ENCODE measurements at regions not wholly inside any gene's neighbourhood (a gene's known extent, or its start where the extent isn't known, plus 50 kb on each side); places are given as distances from the start of the nearest gene placed in this dataset.
"Not testable (repeated sequence)": the region's sequence is repeated elsewhere in the genome, so short reads cannot be mapped to it uniquely, and the experiment has no call there.

GRCh38 chr10:123375097-123375496 is 220.9 kb downstream of the BUB3 start:
- no peak for DNase-seq (ENCODE audit: low read depth in 1 of 2, low spot score in 1 of 2)

- DNase-seq (ENCODE audit: low read depth in 1 of 2, low spot score in 1 of 2), result no peak
Measured at GRCh38 chr10:123375738-123376137, 221.5 kb downstream of the BUB3 start.

GRCh38 chr10:123377883-123378282 is 223.7 kb downstream of the BUB3 start:
- DNase-seq (ENCODE audit: low read depth in 1 of 2, low spot score in 1 of 2), result no peak

DNA sequence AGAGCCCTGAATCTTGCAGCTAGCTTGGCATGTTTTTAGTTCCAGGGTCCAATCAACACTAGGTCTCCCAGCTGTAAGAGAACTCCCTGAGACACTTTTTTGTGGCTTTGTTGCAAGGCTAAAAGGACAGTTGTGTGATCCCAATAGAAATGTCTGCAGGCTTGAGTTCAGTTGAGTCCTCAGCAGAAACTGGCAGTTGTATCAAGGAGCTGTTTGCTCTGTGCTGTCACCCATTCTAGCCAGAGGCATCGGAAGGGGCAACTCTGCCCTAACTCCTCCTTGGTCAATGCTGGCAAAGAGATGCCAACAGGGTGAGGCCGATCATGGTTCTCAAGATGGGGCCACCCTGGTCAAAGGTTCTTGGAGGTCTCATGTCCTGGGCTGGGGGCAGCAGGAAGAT is 224.1 kb downstream of the BUB3 start:
- no peak for DNase-seq (ENCODE audit: low read depth in 1 of 2, low spot score in 1 of 2)

DNA sequence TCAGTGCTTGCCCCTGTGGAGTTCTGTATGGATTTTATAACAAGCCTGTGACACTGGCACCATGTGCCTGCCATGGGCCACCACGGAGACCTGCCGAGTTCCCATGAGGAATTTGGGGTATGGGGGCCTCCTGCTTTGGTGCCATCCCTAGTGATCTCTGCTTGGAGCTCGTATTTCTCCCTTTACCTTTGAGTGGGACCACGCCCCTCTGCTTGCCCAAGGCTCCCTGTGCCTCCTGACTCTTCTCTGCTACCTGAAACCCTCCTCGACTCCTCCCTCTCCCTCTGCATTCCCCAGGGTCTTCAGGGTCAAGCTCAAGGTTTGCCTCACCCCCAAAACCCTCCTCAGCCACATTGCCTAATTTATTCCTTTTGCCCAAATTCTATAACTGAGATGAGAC is 225.0 kb downstream of the BUB3 start:
- DNase-seq (ENCODE audit: low read depth in 1 of 2, low spot score in 1 of 2), result no peak

DNA sequence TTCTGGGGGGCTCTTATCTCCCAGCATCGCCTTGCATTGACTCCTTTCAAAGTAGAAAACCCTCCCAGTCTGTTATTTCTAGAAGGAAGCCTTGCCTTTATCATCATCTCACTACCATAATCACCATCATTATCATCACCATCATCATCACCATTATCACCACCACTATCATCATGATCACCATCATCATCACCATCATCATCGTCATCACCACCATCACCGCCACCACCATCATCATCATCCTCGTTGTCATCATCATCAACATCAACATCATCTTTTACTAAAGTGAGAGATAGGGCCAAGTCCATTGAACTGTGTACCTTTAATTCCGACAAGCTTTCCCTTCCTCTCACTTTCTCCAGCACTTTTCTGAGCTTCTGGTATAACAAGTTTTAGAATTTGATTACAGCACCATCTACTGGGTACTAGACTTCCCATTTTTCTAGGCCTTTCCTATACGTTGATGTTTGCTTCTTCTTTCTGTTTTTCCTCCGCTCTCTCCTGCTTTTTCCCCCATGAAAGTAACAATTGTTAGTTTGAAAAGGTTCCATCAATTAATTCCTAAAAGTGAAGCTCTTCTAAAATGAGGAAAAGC is 226.4 kb downstream of the BUB3 start:
- no peak for DNase-seq (ENCODE audit: low read depth in 1 of 2, low spot score in 1 of 2)

- DNase-seq (ENCODE audit: low read depth in 1 of 2, low spot score in 1 of 2), result no peak
Measured at GRCh38 chr10:123381224-123381623, 227.0 kb downstream of the BUB3 start.

- no peak for DNase-seq (ENCODE audit: low read depth in 1 of 2, low spot score in 1 of 2)
Measured at GRCh38 chr10:123382491-123382890, 228.3 kb downstream of the BUB3 start.

GRCh38 chr10:123385508-123386080 is 231.4 kb downstream of the BUB3 start:
- DNase-seq (ENCODE audit: low read depth in 1 of 2, low spot score in 1 of 2), result no peak

DNA sequence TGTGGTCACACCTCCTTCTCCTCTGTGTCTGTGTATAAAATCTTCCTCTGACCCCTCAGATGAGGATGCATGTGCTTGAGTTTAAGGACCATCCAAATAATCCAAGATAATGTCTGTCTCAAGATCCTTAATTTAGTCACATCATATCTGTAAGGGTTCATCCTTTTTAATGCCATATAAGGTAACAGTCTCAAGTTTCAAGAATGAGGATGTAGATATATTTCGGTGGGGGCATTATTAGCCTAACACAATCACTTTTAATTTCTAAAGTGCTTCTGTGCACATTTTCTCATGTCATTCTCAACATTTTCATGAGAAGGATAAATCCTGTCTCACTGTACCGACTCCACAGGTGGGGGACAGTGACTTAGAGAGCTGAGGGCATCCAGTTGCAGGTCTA is 235.3 kb downstream of the BUB3 start:
- no peak for DNase-seq (ENCODE audit: low read depth in 1 of 2, low spot score in 1 of 2)

GRCh38 chr10:123390332-123390731 is 236.1 kb downstream of the BUB3 start:
- no peak for DNase-seq (ENCODE audit: low read depth in 1 of 2, low spot score in 1 of 2)

GRCh38 chr10:123390874-123391273 is 236.7 kb downstream of the BUB3 start:
- DNase-seq (ENCODE audit: low read depth in 1 of 2, low spot score in 1 of 2), result no peak

DNA sequence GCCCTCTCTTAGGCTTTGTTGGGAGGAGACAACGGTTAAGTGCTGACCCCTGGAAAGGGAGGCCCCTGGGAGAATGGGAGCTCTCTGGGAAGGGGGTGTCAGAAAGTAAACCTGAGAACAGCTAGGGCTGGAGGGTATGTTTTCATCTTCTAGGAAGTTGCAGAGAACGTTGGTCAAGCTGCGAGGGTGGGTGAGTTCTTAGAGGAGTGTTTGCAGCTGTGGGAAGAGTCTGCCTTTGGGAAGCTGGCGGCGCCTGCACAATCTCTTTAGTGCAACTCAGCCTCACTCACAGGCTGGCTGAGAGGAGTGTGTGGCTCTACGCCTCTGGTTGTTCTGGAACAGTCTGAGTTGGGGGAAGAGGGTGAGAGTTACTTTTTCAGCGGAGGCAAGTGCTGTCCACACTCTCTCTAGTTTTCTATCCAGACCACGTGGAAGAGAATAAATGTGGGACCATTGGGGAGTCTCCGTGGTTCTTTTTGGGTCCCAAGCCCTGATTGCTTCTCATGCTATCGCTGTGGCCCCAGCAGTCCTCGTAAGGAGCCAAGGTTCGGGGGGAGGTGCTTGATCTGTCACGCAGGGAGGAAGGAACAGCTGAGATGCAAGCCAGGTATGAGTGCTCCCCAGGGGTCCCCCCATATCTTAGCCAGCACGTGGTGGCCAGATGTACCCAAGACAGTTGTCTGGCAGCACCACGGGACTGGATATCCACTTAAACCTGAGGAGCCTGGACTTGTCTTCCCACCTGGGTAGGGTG is 237.2 kb downstream of the BUB3 start:
- no peak for DNase-seq (ENCODE audit: low read depth in 1 of 2, low spot score in 1 of 2)

DNA sequence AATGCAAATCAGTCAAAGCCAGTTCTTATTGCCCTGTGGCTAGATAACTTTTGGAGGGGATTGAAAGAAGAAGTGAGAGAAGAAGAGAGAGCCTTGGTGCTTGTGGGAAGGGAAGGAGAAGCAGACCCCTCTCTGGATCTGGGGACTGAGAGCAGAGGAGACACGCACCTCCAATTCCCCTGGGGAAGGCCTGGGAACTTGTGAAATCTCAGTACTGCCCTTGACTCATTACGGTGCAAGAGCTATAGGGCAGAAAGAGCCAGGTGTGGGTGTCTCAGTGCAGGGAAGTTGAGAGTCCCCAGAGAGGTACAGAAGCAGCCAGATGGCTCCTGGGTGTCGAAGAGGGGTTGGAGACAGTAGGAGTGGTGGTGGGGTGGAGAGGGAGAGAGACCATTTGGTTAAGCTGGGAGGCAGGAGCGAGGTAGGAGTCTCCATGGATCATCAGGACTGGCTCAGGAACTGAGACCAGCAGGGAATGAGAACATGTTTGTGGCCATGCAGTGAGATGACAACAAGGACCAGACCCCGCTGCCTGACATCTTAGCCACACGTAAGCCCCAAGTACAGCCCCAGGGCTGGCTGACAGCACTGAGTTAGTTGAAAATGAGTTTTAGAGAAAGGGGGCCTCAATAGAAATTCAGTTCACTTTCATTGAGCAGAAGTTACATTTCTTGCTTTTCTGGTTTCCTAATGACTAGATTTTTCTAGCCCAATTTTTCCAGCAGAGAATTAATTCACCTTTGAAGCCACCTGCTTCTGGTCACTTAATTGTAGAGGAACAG is 238.2 kb downstream of the BUB3 start:
- no peak for DNase-seq (ENCODE audit: low read depth in 1 of 2, low spot score in 1 of 2)

- DNase-seq (ENCODE audit: low read depth in 1 of 2, low spot score in 1 of 2), result no peak
Measured at GRCh38 chr10:123393170-123393569, 239.0 kb downstream of the BUB3 start.

- DNase-seq (ENCODE audit: low read depth in 1 of 2, low spot score in 1 of 2), result no peak
Measured at GRCh38 chr10:123394382-123394781, 240.2 kb downstream of the BUB3 start.

- not testable (repeated sequence) for DNase-seq (ENCODE audit: low read depth in 1 of 2, low spot score in 1 of 2)
Measured at GRCh38 chr10:123395234-123395633, 241.0 kb downstream of the BUB3 start.

- DNase-seq (ENCODE audit: low read depth in 1 of 2, low spot score in 1 of 2), result no peak
Measured at GRCh38 chr10:123395906-123396305, 241.7 kb downstream of the BUB3 start.

DNA sequence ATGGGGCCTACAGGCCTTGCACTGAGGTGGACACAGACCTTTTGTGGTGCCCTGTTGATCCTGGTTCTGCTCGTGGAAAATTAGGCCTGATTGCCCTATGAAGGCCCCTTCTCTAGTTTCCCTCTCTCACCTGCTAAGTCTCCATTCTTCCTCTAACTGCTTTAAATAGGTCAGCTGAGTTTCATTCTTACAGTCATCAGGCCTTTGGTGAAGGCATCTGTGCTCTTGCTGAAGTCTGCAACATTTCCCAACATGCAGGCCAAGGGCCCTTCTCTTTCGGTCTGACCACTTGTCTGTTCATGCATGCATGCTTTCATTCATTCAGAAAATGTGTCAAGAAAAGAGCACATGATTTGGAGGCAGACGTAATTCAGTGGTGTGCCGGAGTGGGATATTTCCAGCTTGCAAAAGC is 244.0 kb downstream of the BUB3 start:
- no peak for DNase-seq (ENCODE audit: low read depth in 1 of 2, low spot score in 1 of 2)

- DNase-seq (ENCODE audit: low read depth in 1 of 2, low spot score in 1 of 2), result no peak
Measured at GRCh38 chr10:123398756-123399155, 244.6 kb downstream of the BUB3 start.

- DNase-seq (ENCODE audit: low read depth in 1 of 2, low spot score in 1 of 2), result no peak
Measured at GRCh38 chr10:123399276-123399839, 245.2 kb downstream of the BUB3 start.

- no peak for DNase-seq (ENCODE audit: low read depth in 1 of 2, low spot score in 1 of 2)
Measured at GRCh38 chr10:123402021-123402420, 247.8 kb downstream of the BUB3 start.

All from activated T-helper 1 cell treated with anti-CD3 and anti-CD28 coated beads, Interleukin-2, amount 50 U/mL, for 16 hours (primary cell).